ENCODE measurements at regions not wholly inside any gene's neighbourhood (a gene's known extent, or its start where the extent isn't known, plus 50 kb on each side); places are given as distances from the start of the nearest gene placed in this dataset.

DNA sequence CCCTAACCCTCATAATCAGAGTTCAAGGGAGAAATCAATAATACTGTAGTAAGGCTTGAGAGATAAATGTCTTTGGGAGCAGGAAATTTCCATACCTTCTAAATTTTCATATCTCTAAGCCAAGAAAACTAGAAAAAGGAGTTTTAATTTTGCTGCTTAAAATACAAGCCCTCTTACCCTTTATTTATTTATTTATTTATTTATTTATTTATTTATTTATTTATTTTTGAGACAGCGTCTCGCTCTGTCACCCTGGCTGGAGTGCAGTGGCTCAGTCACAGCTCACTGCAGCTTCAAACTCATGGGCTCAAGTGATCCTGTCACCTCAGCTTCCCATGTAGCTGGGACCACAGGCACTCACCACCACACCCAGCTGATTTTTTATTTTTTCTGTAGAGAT, 69.0 kb upstream of the GNAO1 start:
- no peak overlapping the region for H3K4me3 ChIP-seq
- H3K27me3 ChIP-seq = no peaks in the 10 kb centered on the region
- no peak for DNase-seq
- H3K36me3 ChIP-seq (ENCODE audit: low read depth, missing control alignments) = no peaks in the 10 kb centered on the region
- no peak overlapping the region for H3K27ac ChIP-seq
- TF ChIP-seq CTCF (IDR thresholded peaks at IDR 0.05) = no peak
- no peak for TF ChIP-seq POLR2A (IDR thresholded peaks at IDR 0.05)
- intact Hi-C loops (cut with DNase I; ENCODE audit: low total_unique reads) = no loop called here
- H3K9me3 ChIP-seq = no peaks in the 10 kb centered on the region
- no peaks in the 10 kb centered on the region for H3K4me1 ChIP-seq
- WGBS, 2 donors = 91 to 98% methylated on average over 2 of the region's 2 CpGs

DNA sequence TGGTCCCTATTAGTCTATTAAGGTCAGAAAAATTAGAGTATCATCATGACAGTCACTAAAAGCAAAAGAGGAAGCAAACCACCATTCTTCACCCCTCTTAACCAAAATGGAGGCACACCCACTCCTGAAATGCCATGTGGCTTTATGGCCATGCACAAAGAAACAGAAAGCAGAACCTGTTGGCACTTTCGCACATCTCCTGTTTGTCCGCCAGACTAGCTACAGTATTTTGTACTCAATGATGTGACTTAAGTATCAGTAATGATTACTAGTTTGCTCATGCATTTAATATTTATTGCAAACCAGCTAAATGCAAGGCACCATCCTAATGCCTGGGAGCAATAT, 70.2 kb upstream of the GNAO1 start:
- intact Hi-C loops (cut with DNase I; ENCODE audit: low total_unique reads) = no loop called here
- Histone ChIP-seq H3K36me3 (ENCODE audit: low read depth, missing control alignments) (no peaks in the 10 kb centered on the region), H3K27me3 (no peaks in the 10 kb centered on the region), H3K4me1 (peaks cover 7% of the 10 kb centered on the region), H3K27ac (no peak overlapping the region), H3K4me3 (no peak overlapping the region), H3K9me3 (no peaks in the 10 kb centered on the region)
- WGBS, 2 donors = 93 to 94% methylated on average over 2 of the region's 2 CpGs
- TF ChIP-seq CTCF (IDR thresholded peaks at IDR 0.05) (no peak), POLR2A (IDR thresholded peaks at IDR 0.05) (no peak)
- no peak for DNase-seq

DNA sequence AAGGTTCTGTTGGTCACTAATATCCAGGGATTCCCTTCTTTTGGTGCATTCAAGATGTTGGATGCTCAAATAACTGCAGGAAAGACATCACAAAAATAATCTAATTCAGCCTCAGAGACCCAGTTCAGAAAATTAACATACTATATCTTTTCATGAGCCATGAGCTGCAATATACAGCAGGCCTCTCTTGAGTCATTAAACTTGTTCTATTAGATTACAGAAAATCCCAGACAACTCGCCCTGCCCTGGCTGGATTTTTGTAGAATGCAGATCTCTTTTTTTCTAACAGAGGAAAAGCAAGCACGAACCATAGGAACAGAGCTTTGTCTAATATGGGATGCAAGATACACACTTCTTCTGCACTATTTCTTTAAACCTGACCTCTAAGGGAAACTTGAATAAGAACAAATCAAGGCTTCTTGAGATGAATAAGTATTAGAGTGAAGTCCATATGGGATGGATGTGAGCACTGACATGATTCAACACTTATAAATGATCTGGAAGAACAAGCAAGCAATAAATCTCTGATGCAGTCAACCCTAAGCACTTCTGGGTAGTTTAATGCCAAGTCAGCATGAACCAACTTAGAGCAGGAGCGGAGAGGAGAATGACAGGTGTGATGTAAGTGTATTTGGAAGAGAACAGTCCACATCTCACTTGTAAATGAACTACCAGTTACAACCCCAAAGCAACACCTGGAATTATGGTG, 70.7 kb upstream of the GNAO1 start:
- TF ChIP-seq POLR2A (IDR thresholded peaks at IDR 0.05) (no peak), CTCF (IDR thresholded peaks at IDR 0.05) (no peak)
- Histone ChIP-seq H3K4me3 (no peak overlapping the region), H3K9me3 (no peaks in the 10 kb centered on the region), H3K27me3 (no peaks in the 10 kb centered on the region), H3K36me3 (ENCODE audit: low read depth, missing control alignments) (no peaks in the 10 kb centered on the region), H3K27ac (no peak overlapping the region), H3K4me1 (peaks cover 7% of the 10 kb centered on the region)
- WGBS, 2 donors = 88 to 89% methylated on average over 3 of the region's 3 CpGs
- no peak for DNase-seq
- intact Hi-C loops (cut with DNase I; ENCODE audit: low total_unique reads) = no loop called here

- TF ChIP-seq POLR2A (IDR thresholded peaks at IDR 0.05) (no peak), CTCF (IDR thresholded peaks at IDR 0.05) (no peak)
- no peaks in the 10 kb centered on the region for H3K36me3 ChIP-seq (ENCODE audit: low read depth, missing control alignments)
- 58 to 68% methylated on average over 2 of the region's 2 CpGs for WGBS, 2 donors
- peaks cover 7% of the 10 kb centered on the region for H3K4me1 ChIP-seq
- H3K4me3 ChIP-seq = no peak overlapping the region
- intact Hi-C loops (cut with DNase I; ENCODE audit: low total_unique reads) = no loop called here
- H3K27me3 ChIP-seq = no peaks in the 10 kb centered on the region
- H3K27ac ChIP-seq = no peak overlapping the region
- DNase-seq = no peak
- H3K9me3 ChIP-seq = no peaks in the 10 kb centered on the region
Observed at GRCh38 chr16:56119133-56119532, 72.2 kb upstream of the GNAO1 start.

DNA sequence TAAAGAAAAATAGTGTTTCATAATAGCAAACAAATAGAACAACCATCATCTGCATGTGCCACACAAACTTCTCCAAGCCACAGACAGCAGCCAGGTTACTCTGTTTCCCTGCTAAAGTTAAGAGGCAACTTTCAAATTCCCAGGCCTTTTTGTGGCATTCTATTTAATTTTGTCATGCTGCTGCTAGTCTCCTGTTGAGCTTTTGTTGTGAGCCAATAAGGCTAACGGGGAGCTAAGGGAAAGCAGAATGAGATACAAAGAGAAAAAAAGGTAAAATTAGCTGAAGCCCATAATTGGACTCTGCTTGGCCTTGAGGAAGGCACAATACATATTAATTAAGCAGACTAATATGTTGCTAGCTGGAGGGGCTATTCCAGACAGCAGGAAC, 74.7 kb upstream of the GNAO1 start:
- no peaks in the 10 kb centered on the region for H3K9me3 ChIP-seq
- WGBS, 2 donors = 45 to 50% methylated on average over 1 of the region's 1 CpG
- H3K36me3 ChIP-seq (ENCODE audit: low read depth, missing control alignments) = no peaks in the 10 kb centered on the region
- intact Hi-C loops (cut with DNase I; ENCODE audit: low total_unique reads) = no loop called here
- no peak for DNase-seq
- H3K4me3 ChIP-seq = no peak overlapping the region
- H3K27ac ChIP-seq = no peak overlapping the region
- TF ChIP-seq POLR2A (IDR thresholded peaks at IDR 0.05) = no peak
- TF ChIP-seq CTCF (IDR thresholded peaks at IDR 0.05) = no peak
- peaks cover 12% of the 10 kb centered on the region for H3K4me1 ChIP-seq
- no peaks in the 10 kb centered on the region for H3K27me3 ChIP-seq
